OCI-LY1 (cell line): ENCODE measurements at regions not wholly inside any gene's neighbourhood (a gene's known extent, or its start where the extent isn't known, plus 50 kb on each side); places are given as distances from the start of the nearest gene placed in this dataset.

Experiments
- H2AFZ ChIP-seq: fragments of 200-600 bp; sonication (generic), shearing (Covaris generic); 2 replicates; pipeline ENCODE4 v1.6.0; 2014; ENCODE audit warnings: antibody characterized with exemption, mild to moderate bottlenecking, low read length
- H3F3A ChIP-seq: fragments of 200-600 bp; sonication (generic), shearing (Covaris generic); 2 replicates; pipeline ENCODE4 v1.6.0; 2014; ENCODE audit warnings: mild to moderate bottlenecking, antibody characterized with exemption, low read length, moderate library complexity; ENCODE audit not compliant: insufficient read depth
- H3K27ac ChIP-seq: fragments of 200-600 bp; sonication (generic); 2 replicates; pipeline ENCODE4 v1.5.1; 2014; ENCODE audit warnings: low read length, mixed run types, mild to moderate bottlenecking, low read depth; ENCODE audit not compliant: poor library complexity, severe bottlenecking
- H3K27me3 ChIP-seq: fragments of 200-600 bp; sonication (generic); 2 replicates; pipeline ENCODE4 v1.6.0; 2014; ENCODE audit warnings: antibody characterized with exemption, mild to moderate bottlenecking, low read length, moderate library complexity; ENCODE audit not compliant: insufficient read depth
- H3K36me3 ChIP-seq: fragments of 200-600 bp; sonication (generic); 2 replicates; pipeline ENCODE4 v1.6.1; 2014; ENCODE audit warnings: mild to moderate bottlenecking, antibody characterized with exemption, low read length, moderate library complexity, mixed read lengths; ENCODE audit not compliant: insufficient read depth
- H3K4me1 ChIP-seq: fragments of 200-600 bp; sonication (generic); 2 replicates; pipeline ENCODE4 v1.5.1; 2014; ENCODE audit warnings: mild to moderate bottlenecking, low read length, moderate library complexity; ENCODE audit not compliant: insufficient read depth, severe bottlenecking
- H3K4me2 ChIP-seq: fragments of 200-600 bp; sonication (generic), shearing (Covaris generic); 2 replicates; pipeline ENCODE4 v1.6.1; 2014; ENCODE audit warnings: low read length
- H3K4me3 ChIP-seq: fragments of 200-600 bp; sonication (generic); 2 replicates; pipeline ENCODE4 v1.5.1; 2014; ENCODE audit warnings: low read length, low read depth, mild to moderate bottlenecking, mixed read lengths; ENCODE audit not compliant: poor library complexity, severe bottlenecking
- H3K79me2 ChIP-seq: fragments of 200-600 bp; shearing (Covaris generic); 2 replicates; pipeline ENCODE4 v1.6.1; 2016; ENCODE audit warnings: mixed run types, low read length, mixed read lengths; ENCODE audit not compliant: insufficient read depth
- H3K9ac ChIP-seq: fragments of 200-600 bp; sonication (generic), shearing (Covaris generic); 2 replicates; pipeline ENCODE4 v1.6.1; 2014; ENCODE audit warnings: mild to moderate bottlenecking, low read length, mixed read lengths
- H3K9me2 ChIP-seq: fragments of 200-600 bp; sonication (generic), shearing (Covaris generic); 2 replicates; pipeline ENCODE4 v1.6.1; 2014; ENCODE audit warnings: low read depth, mild to moderate bottlenecking, low read length, mixed read lengths
- H3K9me3 ChIP-seq: fragments of 200-600 bp; shearing (Covaris generic); 2 replicates; pipeline ENCODE4 v1.6.1; 2014; ENCODE audit warnings: low read length, mixed read lengths
- H4K20me1 ChIP-seq: fragments of 200-600 bp; sonication (generic), shearing (Covaris generic); 2 replicates; pipeline ENCODE4 v1.6.0; 2016; ENCODE audit warnings: mild to moderate bottlenecking, low read length; ENCODE audit not compliant: insufficient read depth
- CTCF ChIP-seq: fragments of 200-600 bp; sonication (generic), shearing (Covaris generic); IDR thresholded peaks from 2 replicates; pipeline ENCODE4 v1.5.1; 2017; ENCODE audit warnings: mild to moderate bottlenecking, antibody characterized with exemption, low read length, moderate library complexity, mixed read lengths
- EZH2 ChIP-seq: fragments of 200-600 bp; sonication (generic), shearing (Covaris generic); IDR thresholded peaks from 2 replicates; pipeline ENCODE4 v1.8.0; 2017; ENCODE audit warnings: borderline replicate concordance, mixed run types, mild to moderate bottlenecking, antibody characterized with exemption, low read length, moderate library complexity, mixed read lengths

- TF ChIP-seq EZH2 = no peak
- no peak for TF ChIP-seq CTCF
- H3K27ac ChIP-seq = no peak overlapping the region
- H3K9ac ChIP-seq = no peak overlapping the region
- H3K4me1 ChIP-seq = no peaks in the 10 kb centered on the region
- H3K4me3 ChIP-seq = no peak overlapping the region
- H3K27me3 ChIP-seq = no peaks in the 10 kb centered on the region
- H3F3A ChIP-seq = no peaks in the 10 kb centered on the region
- H3K4me2 ChIP-seq = no peak overlapping the region
- no peaks in the 10 kb centered on the region for H3K9me2 ChIP-seq
- H4K20me1 ChIP-seq = no peaks in the 10 kb centered on the region
- H3K36me3 ChIP-seq = no peaks in the 10 kb centered on the region
- H3K9me3 ChIP-seq = no peaks in the 10 kb centered on the region
- H2AFZ ChIP-seq = no peak overlapping the region
- H3K79me2 ChIP-seq = no peaks in the 10 kb centered on the region
These were observed 94.2 kb upstream of the CBLN2 start for GRCh38 chr18:72638376-72638775.

- Histone ChIP-seq H3K4me1 (no peaks in the 10 kb centered on the region), H3K9me2 (no peaks in the 10 kb centered on the region), H3K9ac (no peak overlapping the region), H3K36me3 (no peaks in the 10 kb centered on the region), H3K79me2 (no peaks in the 10 kb centered on the region), H3K4me2 (no peak overlapping the region), H3K4me3 (no peak overlapping the region), H3K27me3 (no peaks in the 10 kb centered on the region), H3K9me3 (no peaks in the 10 kb centered on the region), H4K20me1 (no peaks in the 10 kb centered on the region), H2AFZ (no peak overlapping the region), H3K27ac (no peak overlapping the region), H3F3A (no peaks in the 10 kb centered on the region)
- no peak for TF ChIP-seq CTCF
- TF ChIP-seq EZH2 = no peak
These were observed 93.6 kb upstream of the CBLN2 start for GRCh38 chr18:72637721-72638120.

- no peak for TF ChIP-seq EZH2
- no peak for TF ChIP-seq CTCF
- no peaks in the 10 kb centered on the region for H3K79me2 ChIP-seq
- no peaks in the 10 kb centered on the region for H3K9me2 ChIP-seq
- no peaks in the 10 kb centered on the region for H3K4me1 ChIP-seq
- no peak overlapping the region for H3K27ac ChIP-seq
- no peak overlapping the region for H3K4me3 ChIP-seq
- H3K4me2 ChIP-seq = no peak overlapping the region
- no peak overlapping the region for H3K9ac ChIP-seq
- no peak overlapping the region for H2AFZ ChIP-seq
- H3K27me3 ChIP-seq = no peaks in the 10 kb centered on the region
- no peaks in the 10 kb centered on the region for H3F3A ChIP-seq
- H4K20me1 ChIP-seq = no peaks in the 10 kb centered on the region
- no peaks in the 10 kb centered on the region for H3K36me3 ChIP-seq
- no peaks in the 10 kb centered on the region for H3K9me3 ChIP-seq
These were observed 93.2 kb upstream of the CBLN2 start for GRCh38 chr18:72637299-72637698.
